M059J (cell line): ENCODE measurements at regions not wholly inside any gene's neighbourhood (a gene's known extent, or its start where the extent isn't known, plus 50 kb on each side); places are given as distances from the start of the nearest gene placed in this dataset.
"Not testable (repeated sequence)": the region's sequence is repeated elsewhere in the genome, so short reads cannot be mapped to it uniquely, and the experiment has no call there.

Experiments used
- DNase-seq: peaks from one replicate; pipeline ENCODE4 v3.0.0-alpha.2; 2012; ENCODE audit warnings: low read depth

DNA sequence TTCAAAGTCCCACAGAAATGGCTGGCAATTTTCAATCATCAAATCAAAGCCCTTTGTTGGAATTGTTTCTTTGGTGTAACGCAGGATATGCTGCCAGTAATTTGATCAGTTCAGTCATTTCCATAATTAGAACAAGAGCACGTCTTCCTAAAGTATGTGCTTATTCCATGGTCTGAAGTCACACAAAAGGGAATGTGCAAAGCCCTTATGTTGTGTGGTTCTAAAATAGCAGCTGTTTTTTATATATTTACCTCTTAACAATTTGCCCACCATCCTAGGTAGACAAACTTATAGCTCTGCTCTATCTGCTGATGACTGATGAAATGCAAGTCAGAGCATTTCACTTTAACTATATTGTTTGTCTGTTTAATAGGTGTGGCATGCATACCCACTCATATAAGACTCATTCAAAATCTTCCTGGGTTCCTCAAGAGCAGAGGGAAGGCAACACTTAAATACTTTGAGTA, 176.1 kb upstream of the SLC38A2 start:
- peak; percentile 56 for DNase-seq

DNA sequence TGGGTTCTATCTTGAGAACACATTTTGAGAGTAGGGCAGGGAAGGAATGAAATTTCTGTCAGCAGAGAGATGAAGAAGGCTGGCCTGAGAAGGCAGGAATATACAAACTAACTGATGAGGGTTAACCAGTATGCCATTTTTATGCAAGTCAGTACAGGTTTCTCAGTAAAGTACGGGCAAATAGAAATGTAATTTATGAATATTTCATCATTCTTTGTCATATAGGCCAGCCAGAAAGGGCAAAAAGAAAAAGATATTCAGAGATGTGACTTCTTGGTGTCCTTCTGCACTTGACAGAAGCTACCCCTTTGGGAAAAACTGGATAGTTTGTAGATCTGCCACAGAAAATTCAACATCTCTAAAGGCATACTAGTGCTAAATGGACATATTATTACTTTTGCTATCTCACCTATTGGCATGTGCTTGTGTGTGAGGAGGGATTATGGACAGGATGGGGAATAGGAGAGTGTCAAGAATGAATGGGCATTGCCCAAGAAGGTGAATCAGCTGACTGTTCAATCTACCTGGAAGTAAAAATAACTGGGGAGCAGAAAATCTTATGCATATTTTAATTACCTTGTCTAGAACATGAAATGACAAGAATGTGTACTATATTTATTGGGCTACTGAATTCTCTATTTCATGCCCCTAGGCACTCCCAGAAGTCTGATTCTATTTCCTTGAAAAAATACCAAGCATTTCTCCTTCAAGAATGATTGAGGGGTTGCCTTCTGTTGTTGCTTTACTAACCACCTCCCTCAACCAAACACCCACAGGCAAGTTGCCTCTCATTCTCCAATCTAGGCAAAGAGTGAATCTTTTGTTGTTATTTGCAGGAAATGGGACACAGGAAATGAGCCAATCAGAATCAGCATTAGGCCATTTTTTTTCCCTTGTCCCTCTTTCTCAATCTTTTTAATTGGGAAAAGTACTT, 175.1 kb upstream of the SLC38A2 start:
- peak; percentile 95 for DNase-seq

DNA sequence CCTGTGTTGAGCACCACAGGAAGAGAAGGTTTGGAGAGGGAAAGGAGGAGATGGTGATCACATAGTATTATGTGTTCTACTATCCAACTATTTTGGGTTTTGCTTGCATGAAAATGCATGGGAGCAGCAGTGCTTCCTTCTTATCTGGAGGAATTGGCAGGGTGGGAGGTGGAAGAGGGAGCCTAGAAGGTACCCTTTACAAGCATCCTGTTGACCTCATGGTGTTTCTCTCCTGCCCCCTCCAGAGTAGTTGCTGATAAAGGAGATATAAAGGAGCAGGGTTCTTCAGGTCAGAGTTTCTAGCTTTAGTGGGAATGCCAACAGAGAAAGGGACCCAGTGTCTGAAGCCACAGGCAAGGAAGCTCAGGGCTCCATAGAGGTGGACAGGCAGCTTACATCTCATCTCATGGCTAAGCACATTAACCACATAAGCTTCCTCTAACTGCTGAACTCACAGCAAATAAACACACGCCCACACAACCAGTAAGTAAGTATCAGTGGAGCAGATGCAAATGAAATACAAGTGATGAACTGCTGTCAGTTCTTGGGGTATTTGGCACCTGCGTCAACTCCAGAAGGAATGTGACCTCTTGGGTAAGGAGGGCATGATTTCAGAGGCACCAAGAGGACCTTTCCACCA, 174.2 kb upstream of the SLC38A2 start:
- peak; percentile 65 for DNase-seq

DNA sequence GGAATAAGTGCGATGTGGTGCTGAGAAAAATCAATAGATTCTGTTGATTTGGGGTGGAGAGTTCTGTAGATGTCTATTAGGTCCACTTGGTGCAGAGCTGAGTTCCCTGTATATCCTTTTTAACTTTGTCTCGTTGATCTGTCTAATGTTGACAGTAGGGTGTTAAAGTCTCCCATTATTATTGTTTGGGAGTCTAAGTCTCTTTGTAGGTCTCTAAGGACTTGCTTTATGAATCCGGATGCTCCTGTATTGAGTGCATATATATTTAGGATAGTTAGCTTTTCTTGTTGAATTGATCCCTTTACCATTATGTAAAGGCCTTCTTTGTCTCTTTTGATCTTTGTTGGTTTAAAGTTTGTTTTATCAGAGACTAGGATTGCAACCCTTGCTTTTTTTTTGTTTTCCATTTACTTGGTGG, 170.8 kb upstream of the SLC38A2 start:
- DNase-seq: not testable (repeated sequence)

DNA sequence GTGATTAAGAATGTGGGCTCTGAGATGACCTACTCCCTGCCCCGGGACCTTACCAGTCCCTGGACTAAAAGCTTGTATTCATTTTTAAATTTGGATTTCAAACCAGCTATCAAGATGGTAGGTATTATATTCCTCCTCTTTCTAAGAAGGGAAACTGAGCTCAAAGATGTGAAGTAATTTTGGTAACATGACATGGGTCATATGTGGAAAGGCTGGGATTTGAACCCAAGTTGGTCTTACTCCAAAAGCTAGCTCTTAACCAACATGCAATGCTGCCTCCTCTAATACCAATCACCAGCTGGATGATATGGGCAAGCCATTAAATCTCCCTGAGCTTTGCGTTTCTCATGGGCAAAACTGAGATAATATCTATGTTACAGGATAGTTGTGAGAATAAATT, 166.4 kb upstream of the SLC38A2 start:
- no peak for DNase-seq

DNA sequence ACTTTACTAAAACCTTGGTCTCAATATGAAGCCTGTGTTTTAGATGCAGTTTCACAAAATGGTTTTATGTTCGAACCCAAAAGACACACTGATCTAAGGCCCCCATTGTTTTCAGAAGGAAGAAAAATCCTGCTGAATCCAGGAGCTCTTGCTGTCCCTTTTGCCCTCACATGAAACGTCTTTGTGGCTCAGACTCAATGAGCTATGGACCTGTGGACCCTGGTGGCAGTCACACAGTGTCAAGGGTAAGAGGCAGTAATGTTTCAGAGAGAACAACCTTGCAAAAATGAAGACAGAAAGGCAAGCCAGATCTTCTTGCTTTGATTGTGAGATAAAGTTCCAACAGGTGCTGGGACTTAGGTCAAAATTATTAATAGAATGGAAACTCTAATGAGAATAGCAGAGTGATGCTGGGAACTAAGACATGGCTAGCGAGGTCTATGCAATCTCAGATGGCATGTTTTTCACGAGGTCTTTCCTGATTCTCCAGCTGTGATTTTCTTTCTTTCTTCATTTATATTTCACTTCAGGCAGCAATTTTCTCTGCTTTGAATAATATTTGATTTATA, 164.9 kb upstream of the SLC38A2 start:
- DNase-seq: no peak

DNA sequence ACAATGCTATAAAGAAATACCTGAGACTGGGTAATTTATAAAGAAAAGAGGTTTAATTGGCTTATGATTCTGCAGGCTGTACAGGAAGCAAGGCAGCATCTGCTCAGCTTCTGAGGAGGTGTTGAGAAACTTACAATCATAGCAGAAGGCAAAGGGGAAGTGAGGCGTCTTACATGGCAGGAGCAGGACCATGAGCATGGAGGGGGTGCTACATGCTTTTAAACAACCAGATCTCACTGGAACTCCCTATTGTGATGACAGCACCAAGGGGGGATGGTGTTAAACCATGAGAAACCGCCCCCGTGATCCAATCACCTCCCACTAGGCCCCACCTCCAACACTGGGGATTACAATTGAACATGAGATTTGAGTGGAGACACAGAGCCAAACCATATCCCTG, 163.7 kb upstream of the SLC38A2 start:
- not testable (repeated sequence) for DNase-seq

DNA sequence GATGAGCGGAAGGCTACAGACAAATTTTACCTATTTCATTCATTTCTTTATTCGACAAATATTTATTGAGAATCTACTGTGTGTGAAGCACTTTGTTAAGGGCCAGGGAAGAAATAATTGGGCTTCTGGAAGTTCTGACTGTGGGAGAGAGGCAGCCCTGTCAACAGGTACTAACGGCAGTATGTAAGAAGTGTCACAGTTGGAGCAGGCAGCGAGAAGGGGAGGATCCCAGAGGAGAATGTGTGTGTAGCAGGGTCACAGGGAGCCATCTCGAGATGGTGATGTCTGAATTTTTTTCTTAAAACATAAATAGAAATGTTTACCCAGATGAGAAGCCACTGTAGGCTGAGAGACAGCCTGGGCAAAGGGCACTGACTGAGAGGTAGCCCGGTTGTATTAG, 163.3 kb upstream of the SLC38A2 start:
- DNase-seq: no peak

DNA sequence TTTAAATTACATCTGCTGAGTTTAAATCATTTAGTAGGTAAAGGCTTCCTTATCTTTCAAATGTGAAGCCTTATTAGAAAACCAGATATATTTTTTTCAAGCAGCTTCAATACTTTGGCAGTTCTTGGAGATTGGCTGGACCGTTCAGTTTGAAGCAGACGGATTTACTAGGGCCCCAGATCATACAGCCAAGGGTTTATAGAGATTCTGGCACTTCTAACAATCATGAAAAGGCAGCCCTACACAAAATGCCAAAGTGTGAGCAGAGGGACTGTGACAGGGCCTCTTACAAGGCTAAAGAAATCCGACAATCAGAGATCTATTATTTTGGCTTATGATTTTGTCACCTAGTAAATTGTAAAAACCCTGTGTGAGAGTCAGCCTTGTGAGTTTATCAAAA, 162.8 kb upstream of the SLC38A2 start:
- DNase-seq: no peak

DNA sequence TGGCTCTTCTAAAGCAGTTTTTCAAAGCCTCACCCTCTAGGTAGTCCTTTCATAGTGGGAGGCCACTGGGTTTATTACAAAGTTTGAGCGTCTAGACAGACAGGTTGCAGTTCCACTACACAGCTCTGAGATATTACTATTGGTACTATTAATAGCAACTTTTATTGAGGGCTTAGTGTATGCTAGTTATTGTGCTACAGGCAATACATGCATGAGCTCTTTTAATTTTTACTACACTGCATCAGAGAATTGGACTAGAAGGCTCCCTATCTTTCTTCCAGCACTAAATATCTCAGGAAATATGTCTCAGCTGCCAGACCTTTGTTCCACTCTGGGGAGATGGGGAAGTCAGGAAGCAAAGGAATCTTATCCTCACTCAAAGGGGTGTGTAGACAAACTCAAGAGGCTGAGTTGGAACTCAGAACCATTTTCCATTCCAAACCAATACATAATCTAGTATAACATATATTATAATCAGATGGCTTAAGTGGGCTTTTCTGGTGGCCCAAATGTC, 161.8 kb upstream of the SLC38A2 start:
- no peak for DNase-seq

DNA sequence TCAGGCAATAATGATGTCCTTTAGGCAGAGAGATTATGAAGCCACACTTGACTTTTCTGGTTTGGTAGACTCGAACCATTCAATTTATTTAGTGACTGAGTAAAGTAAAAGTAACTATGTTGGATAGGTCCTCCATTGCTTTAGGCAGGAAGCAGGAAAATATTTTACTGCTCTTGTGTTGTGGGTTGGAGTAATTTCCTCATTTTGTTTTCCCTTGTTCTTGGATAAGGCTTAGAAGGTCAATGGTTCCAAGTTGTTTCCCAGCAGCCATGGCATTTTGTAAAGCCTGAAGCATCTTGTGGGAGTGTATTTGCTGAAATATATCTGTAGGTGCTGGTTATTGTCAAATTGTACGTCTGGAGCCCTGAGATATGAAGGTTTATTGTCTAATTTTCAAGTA, 161.2 kb upstream of the SLC38A2 start:
- DNase-seq: no peak

DNA sequence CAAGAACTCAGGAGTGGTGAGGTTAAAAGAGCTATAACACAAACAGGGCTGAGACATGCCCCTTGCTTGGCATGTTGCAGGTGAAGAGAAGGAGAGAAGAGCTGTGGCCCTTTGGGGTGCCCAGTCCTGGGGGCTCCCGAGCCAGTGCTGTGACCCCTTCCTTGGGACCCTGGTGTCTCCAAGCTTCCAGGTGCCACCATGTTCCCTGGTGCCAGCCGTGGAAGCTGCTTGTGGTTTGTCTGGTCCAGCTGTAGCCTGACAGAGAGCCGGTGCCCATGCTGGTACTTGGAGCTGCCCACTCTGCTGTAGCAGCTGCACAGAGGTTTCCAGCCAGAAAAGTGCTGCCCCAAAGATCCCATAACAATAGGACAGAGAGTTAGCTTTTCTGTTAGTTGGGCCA, 159.2 kb upstream of the SLC38A2 start:
- no peak for DNase-seq

DNA sequence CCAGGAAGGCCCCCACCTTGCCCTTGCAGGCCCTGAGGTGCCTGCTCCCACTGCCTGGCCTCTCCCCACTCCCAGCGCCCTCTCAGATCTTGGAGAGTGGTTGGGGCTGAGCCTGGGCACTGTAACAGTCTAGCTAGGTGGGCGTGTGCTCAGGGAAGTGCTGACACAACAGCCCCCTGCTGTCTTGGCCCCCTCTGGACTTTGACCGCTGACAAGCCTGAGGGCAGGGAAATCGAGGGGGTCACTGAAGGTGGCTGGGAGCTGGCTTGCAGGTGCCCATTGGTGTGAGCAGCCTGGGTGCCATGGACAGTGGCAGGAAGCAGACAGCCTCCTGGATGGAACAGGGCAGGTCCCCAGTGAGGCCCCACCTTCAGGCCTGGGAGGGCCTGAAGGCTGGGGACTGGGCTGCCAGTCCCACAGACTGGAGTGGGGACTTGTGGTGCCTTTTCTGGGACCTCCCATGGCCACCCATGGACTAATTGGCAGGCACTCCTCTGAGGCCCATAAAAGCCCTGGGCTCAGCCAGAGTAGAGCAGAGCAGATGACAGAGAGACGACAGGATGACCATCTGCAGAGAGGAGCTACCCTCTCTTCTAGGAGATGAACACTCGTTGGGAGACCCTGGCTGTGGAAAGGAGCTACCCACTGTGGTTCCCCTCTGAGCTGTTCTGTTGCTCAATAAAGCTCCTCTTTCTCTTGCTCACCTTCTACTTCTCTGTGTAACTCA, 158.6 kb upstream of the SLC38A2 start:
- DNase-seq: no peak

DNA sequence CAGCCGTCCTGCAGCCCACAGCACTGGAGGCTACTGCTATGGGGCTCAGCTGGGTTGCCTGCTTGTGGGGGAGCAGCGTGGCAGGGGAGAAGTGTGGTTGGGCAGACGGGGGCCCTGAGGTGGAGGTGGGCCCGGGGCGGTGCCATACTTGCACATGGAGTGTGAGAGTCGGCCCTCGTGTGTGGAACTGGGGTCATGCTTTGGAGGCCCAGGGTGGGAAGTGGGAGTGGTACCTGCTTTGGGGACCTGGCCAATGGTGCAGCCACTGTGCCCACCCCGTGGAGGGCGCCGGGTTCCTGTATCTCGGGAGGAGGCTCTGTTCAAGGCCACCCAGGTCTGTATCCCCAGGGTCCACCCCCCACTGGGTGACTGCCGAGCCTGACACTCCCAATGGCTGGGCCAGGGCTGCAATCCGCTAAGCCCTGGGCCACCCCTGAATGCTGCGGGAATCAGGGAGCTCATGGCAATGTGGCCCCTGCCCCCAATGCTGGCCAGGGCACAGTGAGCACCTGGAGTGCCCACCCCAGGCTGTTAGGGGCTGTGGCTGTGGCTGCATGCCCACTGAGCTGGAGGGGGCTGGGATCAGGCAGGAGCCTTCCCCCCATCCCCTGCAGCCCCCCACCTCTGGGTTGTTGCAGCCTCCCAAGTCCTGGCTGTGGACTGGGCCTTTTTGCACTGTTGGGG, 157.9 kb upstream of the SLC38A2 start:
- DNase-seq: no peak

DNA sequence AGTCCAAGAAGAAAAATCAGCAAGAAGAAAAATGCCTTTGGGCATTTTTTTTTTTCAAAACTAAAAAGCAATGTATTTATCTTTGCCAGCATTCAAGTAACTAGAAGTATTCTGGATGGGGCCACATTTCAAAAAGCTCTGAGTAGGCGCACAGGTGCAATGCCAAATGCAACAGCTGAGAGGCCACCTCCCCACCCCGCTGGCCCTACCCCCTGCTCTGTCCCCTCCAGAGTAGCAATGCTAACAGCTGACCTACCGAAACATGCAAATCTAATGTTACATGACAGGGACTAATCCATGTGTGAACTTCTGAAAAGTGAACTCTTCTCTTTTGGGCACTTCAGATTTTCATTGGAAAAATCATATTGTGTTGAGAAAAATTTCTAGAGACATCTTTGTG, 153.7 kb upstream of the SLC38A2 start:
- no peak for DNase-seq

DNA sequence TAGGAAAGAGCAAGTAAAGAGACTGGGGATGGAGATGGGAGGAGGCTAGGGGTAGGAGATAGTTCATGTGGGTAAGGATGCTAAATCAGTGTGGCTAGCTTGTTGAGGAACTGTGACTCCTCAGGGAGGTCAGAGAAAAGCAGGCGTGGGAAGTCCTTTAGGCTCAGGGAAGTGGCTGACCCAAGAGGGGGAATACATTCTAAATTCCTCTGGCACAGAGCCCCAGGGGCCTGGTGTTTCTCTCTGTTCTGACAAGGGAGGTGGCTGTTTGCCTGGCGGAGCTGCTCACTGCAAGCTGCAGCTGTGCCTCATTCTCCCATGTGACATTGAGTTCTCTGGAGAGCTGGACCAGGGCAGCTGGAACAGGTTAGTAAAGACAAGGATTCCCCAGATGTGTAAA, 152.2 kb upstream of the SLC38A2 start:
- peak; percentile 82 for DNase-seq

DNA sequence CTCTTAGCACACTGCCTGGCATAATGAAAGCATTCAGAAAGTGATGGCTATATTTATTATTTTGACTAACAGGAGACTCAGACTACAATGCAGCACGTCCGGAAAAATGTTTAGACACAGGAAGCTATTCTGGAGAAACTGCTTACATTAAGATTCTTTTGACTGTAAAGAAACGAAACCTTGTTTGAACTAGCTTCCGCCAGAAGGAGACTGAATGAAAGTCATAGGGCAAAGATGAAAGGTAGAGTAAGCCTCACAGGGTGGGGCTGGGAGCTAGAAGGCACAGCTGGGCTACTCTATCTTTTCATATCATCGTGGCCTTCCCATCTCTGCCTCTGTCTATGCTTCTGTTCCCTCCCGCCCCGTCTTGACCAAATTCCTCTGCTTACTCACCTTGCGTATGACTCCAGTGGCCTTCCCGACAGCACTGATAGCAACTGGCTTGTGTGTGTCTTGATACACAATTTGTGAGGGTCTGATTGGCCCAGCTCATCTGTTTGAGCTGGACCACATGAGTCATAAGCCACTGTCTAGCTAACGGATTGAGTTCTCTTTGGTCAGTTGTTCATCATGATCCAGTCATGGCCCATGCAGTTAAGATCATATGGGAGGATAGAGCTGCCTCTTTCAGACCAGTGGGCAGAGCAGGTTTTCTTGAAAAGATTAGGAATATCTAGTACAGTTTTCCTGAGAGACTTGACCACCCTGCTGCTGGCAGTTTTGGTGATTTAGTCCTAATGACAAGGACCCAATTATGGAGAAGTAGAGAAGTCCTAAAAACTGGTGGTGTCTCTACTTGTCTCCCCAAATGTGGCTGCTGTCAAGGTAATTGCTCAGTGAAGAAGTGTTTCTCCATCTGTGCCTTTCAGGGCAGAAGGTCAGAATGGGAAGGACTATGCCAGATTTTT, 151.5 kb upstream of the SLC38A2 start:
- DNase-seq: peak; percentile 99

DNA sequence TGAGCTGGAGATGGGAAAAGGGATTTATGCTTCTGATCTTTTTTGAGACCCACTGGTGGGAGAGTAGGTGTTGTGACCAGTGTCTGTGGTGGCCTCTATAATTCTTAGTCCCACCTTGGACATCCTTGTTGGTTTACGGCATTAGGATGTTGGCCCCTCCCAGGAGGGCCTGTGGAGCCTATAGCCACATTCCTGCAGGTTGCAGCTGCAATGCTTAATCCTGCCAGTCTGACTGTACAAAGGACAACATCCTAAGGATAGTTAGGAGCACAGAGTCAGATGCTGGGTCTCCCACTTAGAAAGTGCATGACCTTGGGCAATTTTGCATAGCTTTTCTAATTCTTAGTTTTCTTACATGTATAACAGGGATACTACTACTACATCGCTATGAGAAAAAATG, 150.9 kb upstream of the SLC38A2 start:
- peak; percentile 40 for DNase-seq

DNA sequence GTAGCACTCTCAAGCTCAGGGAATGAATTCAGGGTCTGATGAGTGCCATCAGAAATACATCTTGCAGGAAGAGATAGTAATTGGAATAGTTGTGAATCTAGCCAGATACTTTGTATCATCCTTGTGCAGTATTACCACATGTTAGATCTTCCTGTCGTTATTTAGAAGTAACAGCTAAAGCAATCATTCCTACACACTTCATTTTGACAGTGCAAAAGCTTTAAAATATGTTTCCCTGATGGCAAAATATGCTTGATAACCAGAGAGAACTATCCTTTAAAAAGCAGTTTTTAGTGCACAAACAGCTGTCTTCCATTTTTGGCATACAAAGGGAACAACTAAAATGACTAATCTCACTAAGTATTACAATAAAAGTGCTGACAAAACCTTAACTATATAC, 149.5 kb upstream of the SLC38A2 start:
- no peak for DNase-seq

DNA sequence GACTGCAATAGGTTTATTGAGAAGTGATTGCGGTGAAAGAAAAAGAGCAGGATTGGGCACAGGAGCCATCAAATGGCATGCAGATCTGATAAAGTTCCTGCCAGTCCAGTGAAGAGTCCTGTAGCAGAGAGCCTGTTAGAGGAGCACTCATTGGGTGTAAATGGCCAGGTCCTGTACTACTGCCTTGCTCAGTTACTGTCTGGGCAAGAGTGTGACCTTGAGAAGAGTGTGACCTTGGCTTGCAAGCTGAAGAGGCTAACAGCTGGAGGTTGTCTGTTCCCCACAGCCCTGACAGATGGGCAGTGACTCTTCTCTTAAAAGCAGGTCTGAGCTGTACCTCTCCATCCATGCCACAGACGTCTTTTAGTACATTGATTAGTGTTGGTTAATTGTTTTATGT, 148.6 kb upstream of the SLC38A2 start:
- no peak for DNase-seq
